AG09309 (cell line): ENCODE measurements at regions not wholly inside any gene's neighbourhood (a gene's known extent, or its start where the extent isn't known, plus 50 kb on each side); places are given as distances from the start of the nearest gene placed in this dataset.
"Not testable (repeated sequence)": the region's sequence is repeated elsewhere in the genome, so short reads cannot be mapped to it uniquely, and the experiment has no call there.

Experiments
- DNase-seq: peaks from one replicate; pipeline ENCODE4 v3.0.0-alpha.2; 2010; ENCODE audit warnings: low read depth
- H3K4me3 ChIP-seq: 2 replicates; pipeline ENCODE4 v1.5.1; 2011; ENCODE audit warnings: mild to moderate bottlenecking, low read depth, low read length, moderate library complexity; ENCODE audit not compliant: control insufficient read depth
- CTCF ChIP-seq: IDR thresholded peaks from 2 replicates; pipeline ENCODE4 v1.5.1; 2011; ENCODE audit warnings: mild to moderate bottlenecking, low read depth, low read length, inconsistent platforms; ENCODE audit not compliant: insufficient read depth, control insufficient read depth; ENCODE audit errors: missing control alignments

- DNase-seq, H3K4me3 ChIP-seq: not testable (repeated sequence)
These were observed 143.9 kb upstream of the C1QTNF3 start for GRCh38 chr5:34186865-34187264.

GRCh38 chr5:34187441-34187840 lies 144.4 kb upstream of the C1QTNF3 start:
- DNase-seq, H3K4me3 ChIP-seq: not testable (repeated sequence)

- TF ChIP-seq CTCF, result peak; percentile 54
- DNase-seq, result not testable (repeated sequence)
These were observed 145.2 kb upstream of the C1QTNF3 start for GRCh38 chr5:34188001-34188822.

GRCh38 chr5:34189246-34189645 lies 146.2 kb upstream of the C1QTNF3 start:
- H3K4me3 ChIP-seq, DNase-seq: not testable (repeated sequence)

More at GRCh38 chr5:34188001-34188822, 145.2 kb upstream of the C1QTNF3 start:
- H3K4me3 ChIP-seq, result not testable (repeated sequence)

- not testable (repeated sequence) for DNase-seq, H3K4me3 ChIP-seq
These were observed 146.9 kb upstream of the C1QTNF3 start for GRCh38 chr5:34189752-34190411.

- not testable (repeated sequence) for H3K4me3 ChIP-seq, DNase-seq
These were observed 147.5 kb upstream of the C1QTNF3 start for GRCh38 chr5:34190466-34190865.

GRCh38 chr5:34191279-34191744 lies 148.3 kb upstream of the C1QTNF3 start:
- DNase-seq, H3K4me3 ChIP-seq: not testable (repeated sequence)

GRCh38 chr5:34192064-34192922 lies 149.3 kb upstream of the C1QTNF3 start:
- not testable (repeated sequence) for DNase-seq, H3K4me3 ChIP-seq

GRCh38 chr5:34192923-34193262 lies 149.9 kb upstream of the C1QTNF3 start:
- DNase-seq, H3K4me3 ChIP-seq: not testable (repeated sequence)

GRCh38 chr5:34193297-34193696 lies 150.3 kb upstream of the C1QTNF3 start:
- not testable (repeated sequence) for DNase-seq, H3K4me3 ChIP-seq

GRCh38 chr5:34193804-34194203 lies 150.8 kb upstream of the C1QTNF3 start:
- H3K4me3 ChIP-seq, DNase-seq: not testable (repeated sequence)

- DNase-seq, H3K4me3 ChIP-seq: not testable (repeated sequence)
These were observed 153.1 kb upstream of the C1QTNF3 start for GRCh38 chr5:34196091-34196490.

GRCh38 chr5:34205347-34205746 lies 162.3 kb upstream of the C1QTNF3 start:
- DNase-seq, H3K4me3 ChIP-seq: not testable (repeated sequence)

GRCh38 chr5:34217386-34217785 lies 174.4 kb upstream of the C1QTNF3 start:
- H3K4me3 ChIP-seq, result not testable (repeated sequence)
- DNase-seq, result peak; percentile 14

GRCh38 chr5:34221329-34222073 lies 178.5 kb upstream of the C1QTNF3 start:
- DNase-seq, H3K4me3 ChIP-seq: not testable (repeated sequence)

GRCh38 chr5:34223158-34223557 lies 180.1 kb upstream of the C1QTNF3 start:
- DNase-seq, H3K4me3 ChIP-seq: not testable (repeated sequence)
